H9 (cell line): ENCODE measurements at regions not wholly inside any gene's neighbourhood (a gene's known extent, or its start where the extent isn't known, plus 50 kb on each side); places are given as distances from the start of the nearest gene placed in this dataset.
"Not testable (repeated sequence)": the region's sequence is repeated elsewhere in the genome, so short reads cannot be mapped to it uniquely, and the experiment has no call there.

ENCODE experiments used
- DNase-seq: peaks from one replicate; pipeline ENCODE4 v3.0.0-alpha.2; 2017
- H2AFZ ChIP-seq: one replicate; pipeline ENCODE4 v1.6.1; 2013; ENCODE audit warnings: mild to moderate bottlenecking, low read length, control low read depth, moderate library complexity
- H2AK5ac ChIP-seq: 2 replicates; pipeline ENCODE4 v1.6.1; 2013; ENCODE audit warnings: low read length, control low read depth, mixed read lengths; ENCODE audit not compliant: insufficient read length
- H2BK120ac ChIP-seq: one replicate; pipeline ENCODE4 v1.6.1; 2013; ENCODE audit warnings: low read depth, mild to moderate bottlenecking, low read length, control low read depth, inconsistent platforms; ENCODE audit not compliant: poor library complexity, severe bottlenecking
- H2BK12ac ChIP-seq: 2 replicates; pipeline ENCODE4 v1.6.1; 2013; ENCODE audit warnings: low read length, control low read depth, mixed read lengths, low read depth; ENCODE audit not compliant: insufficient read length
- H2BK15ac ChIP-seq: 2 replicates; pipeline ENCODE4 v1.6.1; 2013; ENCODE audit warnings: low read depth, low read length, control low read depth
- H2BK20ac ChIP-seq: one replicate; pipeline ENCODE4 v1.6.1; 2013; ENCODE audit warnings: low read depth, mild to moderate bottlenecking, low read length, control low read depth, inconsistent platforms; ENCODE audit not compliant: poor library complexity, severe bottlenecking
- H2BK5ac ChIP-seq: 2 replicates; pipeline ENCODE4 v1.6.1; 2013; ENCODE audit warnings: low read length, control low read depth, mixed read lengths; ENCODE audit not compliant: insufficient read length
- H3K14ac ChIP-seq: 2 replicates; pipeline ENCODE4 v1.6.1; 2013; ENCODE audit warnings: low read length, control low read depth; ENCODE audit not compliant: insufficient read depth
- H3K18ac ChIP-seq: 2 replicates; pipeline ENCODE4 v1.6.1; 2013; ENCODE audit warnings: low read depth, mild to moderate bottlenecking, mixed read lengths, low read length, control low read depth; ENCODE audit not compliant: insufficient read length
- H3K23ac ChIP-seq: 2 replicates; pipeline ENCODE4 v1.6.1; 2013; ENCODE audit warnings: low read length, control low read depth, mixed read lengths, low read depth; ENCODE audit not compliant: insufficient read length
- H3K23me2 ChIP-seq: 2 replicates; pipeline ENCODE4 v1.6.1; 2013; ENCODE audit warnings: low read depth, mild to moderate bottlenecking, mixed read lengths, low read length, control low read depth; ENCODE audit not compliant: insufficient read length, poor library complexity, severe bottlenecking
- H3K27ac ChIP-seq: 2 replicates; pipeline ENCODE4 v1.5.1; 2013; ENCODE audit warnings: low read length, control low read depth, mixed read lengths, low read depth; ENCODE audit not compliant: insufficient read length
- H3K27me3 ChIP-seq: 2 replicates; pipeline ENCODE4 v1.6.1; 2013; ENCODE audit warnings: low read length, control low read depth, inconsistent platforms; ENCODE audit not compliant: insufficient read depth
- H3K4ac ChIP-seq: 2 replicates; pipeline ENCODE4 v1.6.1; 2013; ENCODE audit warnings: low read depth, mild to moderate bottlenecking, control low read depth, inconsistent platforms, low read length, moderate library complexity
- H3K4me1 ChIP-seq: 2 replicates; pipeline ENCODE4 v1.6.1; 2013; ENCODE audit warnings: low read length, control low read depth, inconsistent platforms; ENCODE audit not compliant: insufficient read depth
- H3K4me2 ChIP-seq: 2 replicates; pipeline ENCODE4 v1.6.1; 2013; ENCODE audit warnings: low read length, control low read depth, mixed read lengths; ENCODE audit not compliant: insufficient read length, insufficient read depth
- H3K56ac ChIP-seq: 2 replicates; pipeline ENCODE4 v1.6.1; 2013; ENCODE audit warnings: low read depth, mild to moderate bottlenecking, mixed read lengths, low read length, control low read depth; ENCODE audit not compliant: insufficient read length
- H3K79me1 ChIP-seq: 2 replicates; pipeline ENCODE4 v1.6.1; 2013; ENCODE audit warnings: low read depth, mild to moderate bottlenecking, moderate library complexity, low read length, control low read depth, inconsistent platforms; ENCODE audit not compliant: insufficient read depth, poor library complexity, severe bottlenecking
- H3K79me2 ChIP-seq: 2 replicates; pipeline ENCODE4 v1.6.1; 2013; ENCODE audit warnings: low read length, control low read depth, inconsistent platforms; ENCODE audit not compliant: insufficient read depth
- H3K9ac ChIP-seq: 2 replicates; pipeline ENCODE4 v1.6.1; 2013; ENCODE audit warnings: low read length, control low read depth, mixed read lengths; ENCODE audit not compliant: insufficient read length; ENCODE audit errors: extremely low read depth
- H3K9me3 ChIP-seq: one replicate; pipeline ENCODE4 v1.6.1; 2013; ENCODE audit warnings: low read depth, low read length, inconsistent platforms; ENCODE audit not compliant: control insufficient read depth
- H3T11ph ChIP-seq: one replicate; pipeline ENCODE4 v1.6.1; 2013; ENCODE audit warnings: mild to moderate bottlenecking, low read length, control low read depth, inconsistent platforms
- H4K20me1 ChIP-seq: one replicate; pipeline ENCODE4 v1.6.1; 2013; ENCODE audit not compliant: control insufficient read depth, insufficient read length, insufficient read depth
- H4K5ac ChIP-seq: 2 replicates; pipeline ENCODE4 v1.6.1; 2013; ENCODE audit warnings: low read depth, mild to moderate bottlenecking, mixed read lengths, low read length, control low read depth; ENCODE audit not compliant: insufficient read length
- H4K8ac ChIP-seq: replicated peaks from 2 replicates; pipeline ENCODE4 v1.6.1; 2013; ENCODE audit warnings: low read length, control low read depth, mixed read lengths, low read depth; ENCODE audit not compliant: insufficient read length
- H4K91ac ChIP-seq: 2 replicates; pipeline ENCODE4 v1.6.1; 2013; ENCODE audit warnings: low read depth, mild to moderate bottlenecking, moderate library complexity, mixed read lengths, low read length, control low read depth; ENCODE audit not compliant: insufficient read length
- H3K27ac Mint-ChIP-seq, 3 experiments: 2 replicates in 2 of 3; 3 replicates in 1 of 3; pipeline ENCODE4 v1.8.0; 2020 to 2021; ENCODE audit warnings: mixed read lengths in 3 of 3, mild to moderate bottlenecking in 1 of 3, moderate library complexity in 1 of 3
- H3K27me3 Mint-ChIP-seq: 2 replicates; pipeline ENCODE4 v1.8.0; 2021; ENCODE audit warnings: low read depth, mild to moderate bottlenecking, moderate library complexity, mixed read lengths
- H3K36me3 Mint-ChIP-seq, 3 experiments: 2 replicates in 2 of 3; 3 replicates in 1 of 3; pipeline ENCODE4 v1.8.0; 2020 to 2021; ENCODE audit warnings: low read depth in 3 of 3, mixed read lengths in 3 of 3; ENCODE audit not compliant: insufficient read depth in 1 of 3
- H3K4me1 Mint-ChIP-seq, 2 experiments: 2 replicates each; pipeline ENCODE4 v1.8.0; 2020; ENCODE audit warnings: mixed read lengths in 2 of 2
- H3K4me3 Mint-ChIP-seq, 2 experiments: 2 replicates in 1 of 2; 3 replicates in 1 of 2; pipeline ENCODE4 v1.8.0; 2020 to 2021; ENCODE audit warnings: mild to moderate bottlenecking in 2 of 2, mixed read lengths in 2 of 2, moderate library complexity in 1 of 2
- H3K9me3 Mint-ChIP-seq, 2 experiments: 2 replicates in 1 of 2; 3 replicates in 1 of 2; pipeline ENCODE4 v1.8.0; 2020; ENCODE audit warnings: mild to moderate bottlenecking in 2 of 2, mixed read lengths in 2 of 2, moderate library complexity in 1 of 2
- CTCF ChIP-seq: fragments of 200-600 bp; sonication (generic); conservative IDR thresholded peaks from 3 replicates; pipeline ENCODE4 v1.8.0; 2021; ENCODE audit warnings: antibody characterized with exemption, mild to moderate bottlenecking
- WGBS: extraction: QIAGEN DNeasy Blood & Tissue Kit; methylation state at CpG from one replicate; pipeline ENCODE4 v1.1.7; 2013; ENCODE audit warnings: missing lambda C conversion rate, low lambda C conversion rate, mixed read lengths; ENCODE audit not compliant: insufficient read length; ENCODE audit errors: extremely low coverage; 5-methylcytosine and 5-hydroxymethylcytosine counted together

- Histone ChIP-seq H3K4me1 (no peaks in the 10 kb centered on the region), H4K20me1 (no peaks in the 10 kb centered on the region), H3K9ac (no peak overlapping the region), H4K5ac (no peak overlapping the region), H2BK5ac (no peak overlapping the region), H2BK120ac (no peak overlapping the region), H3K18ac (no peak overlapping the region), H2AK5ac (no peak overlapping the region), H3K27me3 (no peaks in the 10 kb centered on the region), H3K79me2 (no peaks in the 10 kb centered on the region), H4K8ac (no peak overlapping the region), H2BK20ac (no peak overlapping the region), H3K23me2 (no peaks in the 10 kb centered on the region), H3T11ph (no peak overlapping the region), H2BK15ac (no peak overlapping the region), H3K14ac (no peak overlapping the region), H3K4ac (no peak overlapping the region), H4K91ac (no peak overlapping the region), H2BK12ac (no peak overlapping the region), H3K9me3 (no peaks in the 10 kb centered on the region), H3K4me2 (no peak overlapping the region), H3K27ac (no peak overlapping the region), H3K56ac (no peak overlapping the region), H3K23ac (no peak overlapping the region), H2AFZ (no peak overlapping the region), H3K79me1 (no peaks in the 10 kb centered on the region)
- DNase-seq, result no peak
- Mint-ChIP-seq H3K36me3 (no peaks in the 10 kb centered on the region; a peak in 1 of 7 replicates), H3K27ac (no peak overlapping the region), H3K4me3 (no peak overlapping the region), H3K27me3 (peaks cover 4% of the 10 kb centered on the region; the same call in 1 of the 2 replicates), H3K9me3 (peaks cover 0 to 3% of the 10 kb centered on the region in 2 experiments; a peak in 3 of 5 replicates), H3K4me1 (peaks cover 0 to 5% of the 10 kb centered on the region in 2 experiments; a peak in 3 of 4 replicates)
- no peak for TF ChIP-seq CTCF
- no CpG with 5 or more reads among the region's 9 CpGs for WGBS
These were observed 143.3 kb upstream of the KRAS start for GRCh38 chr12:25394025-25394424.

GRCh38 chr12:25391346-25391745 is 140.6 kb upstream of the KRAS start:
- not testable (repeated sequence) for H3K79me2 ChIP-seq, H3K27me3 ChIP-seq, H3K23ac ChIP-seq, H3K27ac Mint-ChIP-seq, H2BK5ac ChIP-seq, H4K91ac ChIP-seq, H3K9ac ChIP-seq, H2BK120ac ChIP-seq, H4K20me1 ChIP-seq, H3K4ac ChIP-seq, H3K14ac ChIP-seq, H3K23me2 ChIP-seq, H3K9me3 Mint-ChIP-seq, H4K8ac ChIP-seq, H3K79me1 ChIP-seq, H3K4me1 ChIP-seq, H3T11ph ChIP-seq, H3K4me1 Mint-ChIP-seq, DNase-seq, H3K56ac ChIP-seq, H3K9me3 ChIP-seq, H2BK20ac ChIP-seq, H3K36me3 Mint-ChIP-seq, H3K18ac ChIP-seq, H2AK5ac ChIP-seq, H2AFZ ChIP-seq, H2BK12ac ChIP-seq, H4K5ac ChIP-seq, H2BK15ac ChIP-seq, H3K4me2 ChIP-seq, H3K27ac ChIP-seq, H3K4me3 Mint-ChIP-seq
- H3K27me3 Mint-ChIP-seq, result peaks cover 14% of the 10 kb centered on the region
- WGBS, result no CpG with 5 or more reads among the region's 25 CpGs
